ENCODE measurements at regions not wholly inside any gene's neighbourhood (a gene's known extent, or its start where the extent isn't known, plus 50 kb on each side); places are given as distances from the start of the nearest gene placed in this dataset.
A peak's percentile ranks its signal among the peaks of the same experiment; 100 is the strongest.

DNA sequence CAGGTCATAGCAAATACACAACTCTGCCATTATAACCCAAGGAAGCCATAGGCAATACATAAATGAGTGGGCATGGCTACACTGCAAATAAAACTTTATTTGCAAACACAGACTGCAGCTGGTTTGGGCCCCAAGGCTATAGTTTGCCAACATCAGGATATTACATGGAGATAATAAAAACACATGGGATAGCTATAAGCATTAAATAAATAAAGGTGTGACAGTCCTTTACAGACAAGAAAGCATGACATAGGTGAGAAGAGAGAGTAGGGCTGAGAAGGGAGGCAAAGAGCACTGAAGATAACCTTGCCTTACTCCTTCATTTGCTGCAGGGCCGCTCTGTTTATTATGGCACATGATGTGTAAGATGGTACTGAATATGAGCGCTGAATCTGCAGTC is 135.1 kb upstream of the GHITM start:
- TF ChIP-seq POLR2AphosphoS5 (IDR thresholded peaks at IDR 0.05) = no peak
- no peak for TF ChIP-seq POLR2A (IDR thresholded peaks at IDR 0.05)
- TF ChIP-seq, protein P1, sequence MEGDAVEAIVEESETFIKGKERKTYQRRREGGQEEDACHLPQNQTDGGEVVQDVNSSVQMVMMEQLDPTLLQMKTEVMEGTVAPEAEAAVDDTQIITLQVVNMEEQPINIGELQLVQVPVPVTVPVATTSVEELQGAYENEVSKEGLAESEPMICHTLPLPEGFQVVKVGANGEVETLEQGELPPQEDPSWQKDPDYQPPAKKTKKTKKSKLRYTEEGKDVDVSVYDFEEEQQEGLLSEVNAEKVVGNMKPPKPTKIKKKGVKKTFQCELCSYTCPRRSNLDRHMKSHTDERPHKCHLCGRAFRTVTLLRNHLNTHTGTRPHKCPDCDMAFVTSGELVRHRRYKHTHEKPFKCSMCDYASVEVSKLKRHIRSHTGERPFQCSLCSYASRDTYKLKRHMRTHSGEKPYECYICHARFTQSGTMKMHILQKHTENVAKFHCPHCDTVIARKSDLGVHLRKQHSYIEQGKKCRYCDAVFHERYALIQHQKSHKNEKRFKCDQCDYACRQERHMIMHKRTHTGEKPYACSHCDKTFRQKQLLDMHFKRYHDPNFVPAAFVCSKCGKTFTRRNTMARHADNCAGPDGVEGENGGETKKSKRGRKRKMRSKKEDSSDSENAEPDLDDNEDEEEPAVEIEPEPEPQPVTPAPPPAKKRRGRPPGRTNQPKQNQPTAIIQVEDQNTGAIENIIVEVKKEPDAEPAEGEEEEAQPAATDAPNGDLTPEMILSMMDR (IDR thresholded peaks at IDR 0.05) = no peak
- intact Hi-C loops (cut with DNase I) = no loop called here
- Histone ChIP-seq H3K4me3 (no peak overlapping the region), H3K9me3 (no peaks in the 10 kb centered on the region), H3K4me1 (replicated peaks) (no peaks in the 10 kb centered on the region), H3K27me3 (replicated peaks; ENCODE audit: insufficient read depth) (no peaks in the 10 kb centered on the region), H3K36me3 (no peaks in the 10 kb centered on the region), H3K27ac (no peak overlapping the region)
- WGBS = 68% methylated on average over 2 of the region's 2 CpGs
- no peak for DNase-seq (ENCODE audit: low spot score)

- TF ChIP-seq POLR2A (IDR thresholded peaks at IDR 0.05) (no peak), POLR2AphosphoS5 (IDR thresholded peaks at IDR 0.05) (no peak)
- TF ChIP-seq, protein P1 (IDR thresholded peaks at IDR 0.05) = no peak
- Histone ChIP-seq H3K4me3 (no peak overlapping the region), H3K9me3 (no peaks in the 10 kb centered on the region), H3K36me3 (no peaks in the 10 kb centered on the region), H3K27me3 (replicated peaks; ENCODE audit: insufficient read depth) (no peaks in the 10 kb centered on the region), H3K27ac (no peak overlapping the region), H3K4me1 (replicated peaks) (no peaks in the 10 kb centered on the region)
- DNase-seq (ENCODE audit: low spot score) = no peak
- 83% methylated on average over 3 of the region's 3 CpGs for WGBS
- intact Hi-C loops (cut with DNase I) = no loop called here
Measured at GRCh38 chr10:84005403-84005802, 133.9 kb upstream of the GHITM start.

GRCh38 chr10:84007482-84007881 is 131.8 kb upstream of the GHITM start:
- Histone ChIP-seq H3K27ac (no peak overlapping the region), H3K27me3 (replicated peaks; ENCODE audit: insufficient read depth) (no peaks in the 10 kb centered on the region), H3K9me3 (no peaks in the 10 kb centered on the region), H3K4me3 (no peak overlapping the region), H3K36me3 (no peaks in the 10 kb centered on the region), H3K4me1 (replicated peaks) (no peaks in the 10 kb centered on the region)
- WGBS = 78% methylated on average over 5 of the region's 5 CpGs
- intact Hi-C loops (cut with DNase I) = no loop called here
- DNase-seq (ENCODE audit: low spot score) = no peak
- TF ChIP-seq POLR2AphosphoS5 (IDR thresholded peaks at IDR 0.05) (no peak), POLR2A (IDR thresholded peaks at IDR 0.05) (no peak)
- TF ChIP-seq, protein P1 (IDR thresholded peaks at IDR 0.05) = no peak

GRCh38 chr10:84008878-84009277 is 130.4 kb upstream of the GHITM start:
- DNase-seq (ENCODE audit: low spot score) = no peak
- no peaks in the 10 kb centered on the region for H3K27me3 ChIP-seq (replicated peaks; ENCODE audit: insufficient read depth)
- intact Hi-C loops (cut with DNase I) = no loop called here

GRCh38 chr10:84012431-84012830 is 126.9 kb upstream of the GHITM start:
- intact Hi-C loops (cut with DNase I) = no loop called here
- 85% methylated on average over 2 of the region's 2 CpGs for WGBS
- Histone ChIP-seq H3K27ac (no peak overlapping the region), H3K36me3 (no peaks in the 10 kb centered on the region), H3K4me3 (no peak overlapping the region), H3K4me1 (replicated peaks) (no peaks in the 10 kb centered on the region), H3K9me3 (no peaks in the 10 kb centered on the region), H3K27me3 (replicated peaks; ENCODE audit: insufficient read depth) (no peaks in the 10 kb centered on the region)
- DNase-seq (ENCODE audit: low spot score) = no peak
- TF ChIP-seq POLR2AphosphoS5 (IDR thresholded peaks at IDR 0.05) = no peak
- no peak for TF ChIP-seq POLR2A (IDR thresholded peaks at IDR 0.05)
- TF ChIP-seq, protein P1 (IDR thresholded peaks at IDR 0.05) = no peak

More at GRCh38 chr10:84008878-84009277, 130.4 kb upstream of the GHITM start:
- Histone ChIP-seq H3K27ac (no peak overlapping the region), H3K4me1 (replicated peaks) (no peaks in the 10 kb centered on the region), H3K36me3 (no peaks in the 10 kb centered on the region), H3K9me3 (no peaks in the 10 kb centered on the region), H3K4me3 (no peak overlapping the region)
- 31% methylated on average over 3 of the region's 3 CpGs for WGBS
- TF ChIP-seq, protein P1 (IDR thresholded peaks at IDR 0.05) = peak in 2 of 4 experiments; percentile 13 to 50
- TF ChIP-seq POLR2AphosphoS5 (IDR thresholded peaks at IDR 0.05) (no peak), POLR2A (IDR thresholded peaks at IDR 0.05) (no peak)

All from prostate gland (tissue), 2 donors.